K562 (cell line): ENCODE measurements at regions not wholly inside any gene's neighbourhood (a gene's known extent, or its start where the extent isn't known, plus 50 kb on each side); places are given as distances from the start of the nearest gene placed in this dataset.

Experiments used
- ATAC-seq: fragments of 200-7000 bp; cut with Tn5 transposase; 3 replicates; pipeline ENCODE4 v1.9.1; 2020; ENCODE audit warnings: moderate library complexity
- BruUV-seq: library from RNA; stranded (reverse); fragments of 400-500 nt; replicated peaks from 2 replicates; lab custom pipeline; 2021; lab: Mats Ljungman, UMichigan
- CTCF ChIA-PET: fragments of 300-600 bp; formaldehyde crosslinking; extraction: SDS; loops from one replicate; lab custom pipeline; 2021; ENCODE audit warnings: low intra/inter-chr PET ratio; lab: Yijun Ruan, JAX
- POLR2A ChIA-PET: fragments of 300-600, 350-650 bp; sonication (Branson Sonifier 250); formaldehyde crosslinking; extraction: SDS; loops from one replicate; lab custom pipeline; 2021; ENCODE audit warnings: antibody characterized with exemption, inconsistent platforms; lab: Yijun Ruan, JAX
- DNase-seq, 4 experiments: peaks; one replicate each; pipeline versions ENCODE4 v3.0.0 to v3.0.0-alpha.2; 2011 to 2018; ENCODE audit warnings: low spot score in 3 of 4, mixed read lengths in 3 of 4; ENCODE audit errors: extremely low read depth in 1 of 4
- FAIRE-seq: peaks from 2 replicates; lab custom pipeline; 2011; peaks lifted over from hg19 to GRCh38; lab: Jason Lieb, UNC
- H2AFZ ChIP-seq: 2 replicates; pipeline ENCODE4 v1.6.0; 2011; ENCODE audit warnings: low read depth, low read length, control low read depth, inconsistent platforms
- H3K27ac ChIP-seq: fragments of 200-600 bp; 3 replicates; pipeline ENCODE4 v1.8.0; 2011; ENCODE audit warnings: low read depth, mild to moderate bottlenecking, control low read depth, inconsistent platforms, low read length, moderate library complexity, mixed read lengths; ENCODE audit errors: extremely low read depth
- H3K27me3 ChIP-seq, 2 experiments: fragments of 300-600 bp in 1 of 2; 2 replicates in 1 of 2; 3 replicates in 1 of 2; pipeline versions ENCODE4 v1.6.0 to v1.8.0; 2011; ENCODE audit warnings: inconsistent platforms in 2 of 2, low read length in 2 of 2, mild to moderate bottlenecking in 1 of 2, mixed read lengths in 1 of 2, moderate library complexity in 1 of 2; ENCODE audit not compliant: control insufficient read depth in 2 of 2, insufficient read depth in 2 of 2
- H3K36me3 ChIP-seq: fragments of 300-600 bp; 3 replicates; pipeline ENCODE4 v1.8.0; 2011; ENCODE audit warnings: mild to moderate bottlenecking, low read length, inconsistent platforms; ENCODE audit not compliant: control insufficient read depth, insufficient read depth
- H3K4me1 ChIP-seq, 2 experiments: fragments of 200-600 bp in 1 of 2; replicated peaks in 1 of 2; 2 replicates in 1 of 2; 3 replicates in 1 of 2; pipeline versions ENCODE4 v1.5.1 to v1.8.0; 2011; ENCODE audit warnings: inconsistent platforms in 2 of 2, low read length in 2 of 2, mild to moderate bottlenecking in 1 of 2, mixed read lengths in 1 of 2, moderate library complexity in 1 of 2; ENCODE audit not compliant: control insufficient read depth in 2 of 2, insufficient read depth in 2 of 2
- H3K4me2 ChIP-seq: 2 replicates; pipeline ENCODE4 v1.6.1; 2011; ENCODE audit warnings: low read length, control low read depth, inconsistent platforms, mixed read lengths; ENCODE audit not compliant: insufficient read depth
- H3K4me3 ChIP-seq: fragments of 200-600 bp; sonication (generic), shearing (Covaris generic); 2 replicates; pipeline ENCODE4 v1.5.1; 2016; ENCODE audit warnings: control low read depth, inconsistent platforms
- H3K79me2 ChIP-seq: fragments of 200-600 bp; 3 replicates; pipeline ENCODE4 v1.8.0; 2011; ENCODE audit warnings: low read length, inconsistent platforms; ENCODE audit not compliant: control insufficient read depth, insufficient read depth
- H3K9ac ChIP-seq, 2 experiments: 2 replicates each; pipeline versions ENCODE4 v1.6.0 to v1.6.1; 2011; ENCODE audit warnings: low read depth in 2 of 2, low read length in 2 of 2, control low read depth in 1 of 2, inconsistent platforms in 1 of 2, mild to moderate bottlenecking in 1 of 2, mixed read lengths in 1 of 2; ENCODE audit not compliant: insufficient read depth in 1 of 2
- H3K9me1 ChIP-seq: one replicate; pipeline ENCODE4 v1.6.0; 2011; ENCODE audit warnings: inconsistent platforms, mild to moderate bottlenecking, low read length, moderate library complexity; ENCODE audit not compliant: control insufficient read depth, insufficient read depth
- H3K9me3 ChIP-seq: replicated peaks from 2 replicates; pipeline ENCODE4 v1.5.1; 2011; ENCODE audit warnings: low read depth, low read length, inconsistent platforms; ENCODE audit not compliant: control insufficient read depth, insufficient read depth
- H4K20me1 ChIP-seq: replicated peaks from 2 replicates; pipeline ENCODE4 v1.6.1; 2011; ENCODE audit warnings: low read length, inconsistent platforms, mixed read lengths; ENCODE audit not compliant: control insufficient read depth, insufficient read depth
- HDAC8 ChIP-seq: fragments of 450-650 bp; IDR thresholded peaks from 2 replicates; pipeline ENCODE4 v1.6.1; 2016; ENCODE audit warnings: mild to moderate bottlenecking, missing genetic modification characterization, moderate library complexity, missing compliant biosample characterization
- NFRKB ChIP-seq: fragments of 450-650 bp; IDR thresholded peaks from 2 replicates; pipeline ENCODE4 v1.6.1; 2016; ENCODE audit warnings: low read depth
- RAD21 ChIP-seq, 2 experiments: fragments of 250-450 bp in 1 of 2; fragments of 450-650 bp in 1 of 2; sonication (Bioruptor Pico) in 1 of 2; formaldehyde crosslinking in 1 of 2; IDR thresholded peaks in 1 of 2; conservative IDR thresholded peaks in 1 of 2; 2 replicates each; pipeline versions ENCODE4 v1.4.0 to v1.8.0; 2020 to 2022; ENCODE audit warnings: mild to moderate bottlenecking in 2 of 2, moderate library complexity in 1 of 2
- SMAD1 ChIP-seq: fragments of 150-350 bp; IDR thresholded peaks from 2 replicates; pipeline ENCODE4 v1.6.1; 2014; ENCODE audit warnings: low read length, low read depth; ENCODE audit not compliant: partially characterized antibody
- ZNF224 ChIP-seq: sonication (generic); formaldehyde crosslinking; IDR thresholded peaks from 2 replicates; pipeline ENCODE4 v1.8.0; 2022; ENCODE audit warnings: mild to moderate bottlenecking, missing genetic modification reagents
- ZNF311 ChIP-seq: fragments of 250-450 bp; sonication (Bioruptor Pico); IDR thresholded peaks from 2 replicates; pipeline ENCODE4 v1.4.0; 2020; ENCODE audit warnings: mild to moderate bottlenecking, moderate library complexity
- ZZZ3 ChIP-seq: fragments of 450-650 bp; IDR thresholded peaks from 2 replicates; pipeline ENCODE4 v1.6.1; 2016; ENCODE audit warnings: antibody characterized with exemption, mild to moderate bottlenecking, moderate library complexity
- WGBS: fragments of 100-300 bp; shearing (Covaris generic); methylation state at CpG from one replicate; pipeline ENCODE4 v1.1.6; 2016; ENCODE audit warnings: low coverage, mixed read lengths; ENCODE audit not compliant: insufficient coverage; ENCODE audit errors: missing lambda C conversion rate; 5-methylcytosine and 5-hydroxymethylcytosine counted together
- in situ Hi-C: fragments of 300-500 bp; cut with MboI; formaldehyde crosslinking; loops from 4 replicates; pipeline ENCODE4 v1.15.0; 2018; ENCODE audit warnings: inconsistent platforms, mixed read lengths
- intact Hi-C: fragments of 100-400 bp; cut with micrococcal nuclease; formaldehyde crosslinking; loops from 2 replicates; pipeline ENCODE4 v1.14.2; 2022
- TF ChIP-seq, protein P1 (sequence below), 2 experiments: fragments of 450-650 bp; formaldehyde crosslinking in 1 of 2; IDR thresholded peaks; 2 replicates each; pipeline versions ENCODE4 v1.4.0 to v1.6.1; 2014 to 2020; ENCODE audit warnings: mild to moderate bottlenecking in 2 of 2, borderline replicate concordance in 1 of 2, low read depth in 1 of 2
- TF ChIP-seq, protein P2 (sequence below): fragments of 250-450 bp; sonication (Bioruptor Pico); IDR thresholded peaks from 2 replicates; pipeline ENCODE4 v1.9.0; 2021; ENCODE audit warnings: mild to moderate bottlenecking, inconsistent platforms
- TF ChIP-seq, protein P3 (sequence below): sonication (generic); formaldehyde crosslinking; IDR thresholded peaks from 2 replicates; pipeline ENCODE4 v1.8.0; 2023; ENCODE audit warnings: mild to moderate bottlenecking, missing genetic modification reagents

DNA sequence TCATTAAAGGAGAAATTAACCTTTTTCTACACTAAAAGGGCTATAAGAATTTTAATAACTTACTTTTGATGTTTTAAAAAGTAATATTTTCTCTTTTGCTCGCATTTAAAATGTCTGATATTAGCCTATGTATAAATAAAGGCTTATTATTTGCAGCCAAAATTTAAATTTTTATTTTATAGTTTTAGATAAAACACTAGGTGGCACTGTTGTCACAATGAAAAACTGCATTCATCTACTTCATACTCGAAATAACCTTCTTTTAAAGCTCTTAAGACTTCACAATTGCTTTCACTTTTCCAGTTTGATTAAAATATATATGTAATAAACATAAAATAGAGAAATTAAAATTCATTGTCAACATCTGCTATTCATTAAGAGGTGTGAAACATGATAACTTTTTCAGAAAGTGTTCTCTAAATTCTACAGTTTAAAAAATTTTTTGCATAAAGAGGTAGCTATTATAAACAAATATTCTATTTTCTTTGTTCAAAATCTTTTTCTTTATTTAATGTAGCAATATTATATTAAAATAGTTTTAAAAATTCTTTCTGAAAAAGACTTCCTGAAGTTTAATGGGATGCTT, 78.8 kb upstream of the DEFB112 start:
- DNase-seq (peak; percentile 6 to 23 (median 20)), ATAC-seq (no peak), FAIRE-seq (no peak)
- no peak overlapping the region for H3K9ac ChIP-seq
- intact Hi-C loops = loop anchor here (1.0 to 5.0 kb wide), 3 partner anchors 474 to 1894 kb away; no protein-coding TSS in a partner anchor
- no peaks in the 10 kb centered on the region for H3K4me1 ChIP-seq
- no peak overlapping the region for H2AFZ ChIP-seq
- POLR2A ChIA-PET = no interaction called here
- no peaks in the 10 kb centered on the region for H4K20me1 ChIP-seq
- WGBS = 0% methylated on average over 2 of the region's 2 CpGs
- no peaks in the 10 kb centered on the region for H3K9me3 ChIP-seq
- no peaks in the 10 kb centered on the region for H3K79me2 ChIP-seq
- H3K27ac ChIP-seq = no peak overlapping the region
- no peaks in the 10 kb centered on the region for H3K9me1 ChIP-seq
- no peaks in the 10 kb centered on the region for H3K27me3 ChIP-seq
- H3K4me2 ChIP-seq = no peak overlapping the region
- H3K4me3 ChIP-seq = no peak overlapping the region
- CTCF ChIA-PET = interaction anchor here (1.1 to 2.4 kb wide), 3 partner anchors 474 to 663 kb away, joined by 3 to 6 read pairs (median 4); no protein-coding TSS in a partner anchor
- H3K36me3 ChIP-seq = no peaks in the 10 kb centered on the region
- in situ Hi-C loops = loop anchor here (10.0 to 25.0 kb wide), 2 partner anchors 666 to 1884 kb away; no protein-coding TSS in a partner anchor
- BruUV-seq = no TSS peak
- TF ChIP-seq ZZZ3 (no peak), SMAD1 (no peak), RAD21 (CRISPR knock-in tag; conservative IDR thresholded peaks at IDR 0.05 in 1 of 2, IDR thresholded peaks at IDR 0.05 in 1 of 2) (peak; percentile 59 to 63), NFRKB (no peak), ZNF311 (CRISPR knock-in tag) (no peak), HDAC8 (tag) (no peak), ZNF224 (no peak)
- TF ChIP-seq, protein P1, sequence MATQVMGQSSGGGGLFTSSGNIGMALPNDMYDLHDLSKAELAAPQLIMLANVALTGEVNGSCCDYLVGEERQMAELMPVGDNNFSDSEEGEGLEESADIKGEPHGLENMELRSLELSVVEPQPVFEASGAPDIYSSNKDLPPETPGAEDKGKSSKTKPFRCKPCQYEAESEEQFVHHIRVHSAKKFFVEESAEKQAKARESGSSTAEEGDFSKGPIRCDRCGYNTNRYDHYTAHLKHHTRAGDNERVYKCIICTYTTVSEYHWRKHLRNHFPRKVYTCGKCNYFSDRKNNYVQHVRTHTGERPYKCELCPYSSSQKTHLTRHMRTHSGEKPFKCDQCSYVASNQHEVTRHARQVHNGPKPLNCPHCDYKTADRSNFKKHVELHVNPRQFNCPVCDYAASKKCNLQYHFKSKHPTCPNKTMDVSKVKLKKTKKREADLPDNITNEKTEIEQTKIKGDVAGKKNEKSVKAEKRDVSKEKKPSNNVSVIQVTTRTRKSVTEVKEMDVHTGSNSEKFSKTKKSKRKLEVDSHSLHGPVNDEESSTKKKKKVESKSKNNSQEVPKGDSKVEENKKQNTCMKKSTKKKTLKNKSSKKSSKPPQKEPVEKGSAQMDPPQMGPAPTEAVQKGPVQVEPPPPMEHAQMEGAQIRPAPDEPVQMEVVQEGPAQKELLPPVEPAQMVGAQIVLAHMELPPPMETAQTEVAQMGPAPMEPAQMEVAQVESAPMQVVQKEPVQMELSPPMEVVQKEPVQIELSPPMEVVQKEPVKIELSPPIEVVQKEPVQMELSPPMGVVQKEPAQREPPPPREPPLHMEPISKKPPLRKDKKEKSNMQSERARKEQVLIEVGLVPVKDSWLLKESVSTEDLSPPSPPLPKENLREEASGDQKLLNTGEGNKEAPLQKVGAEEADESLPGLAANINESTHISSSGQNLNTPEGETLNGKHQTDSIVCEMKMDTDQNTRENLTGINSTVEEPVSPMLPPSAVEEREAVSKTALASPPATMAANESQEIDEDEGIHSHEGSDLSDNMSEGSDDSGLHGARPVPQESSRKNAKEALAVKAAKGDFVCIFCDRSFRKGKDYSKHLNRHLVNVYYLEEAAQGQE (IDR thresholded peaks at IDR 0.05; ENCODE audit: borderline replicate concordance) = peak; percentile 26; the same call in 1 of the 2 replicates
- TF ChIP-seq, protein P1 (CRISPR knock-in tag; IDR thresholded peaks at IDR 0.05; ENCODE audit: low read depth) = no peak
- TF ChIP-seq, protein P2, sequence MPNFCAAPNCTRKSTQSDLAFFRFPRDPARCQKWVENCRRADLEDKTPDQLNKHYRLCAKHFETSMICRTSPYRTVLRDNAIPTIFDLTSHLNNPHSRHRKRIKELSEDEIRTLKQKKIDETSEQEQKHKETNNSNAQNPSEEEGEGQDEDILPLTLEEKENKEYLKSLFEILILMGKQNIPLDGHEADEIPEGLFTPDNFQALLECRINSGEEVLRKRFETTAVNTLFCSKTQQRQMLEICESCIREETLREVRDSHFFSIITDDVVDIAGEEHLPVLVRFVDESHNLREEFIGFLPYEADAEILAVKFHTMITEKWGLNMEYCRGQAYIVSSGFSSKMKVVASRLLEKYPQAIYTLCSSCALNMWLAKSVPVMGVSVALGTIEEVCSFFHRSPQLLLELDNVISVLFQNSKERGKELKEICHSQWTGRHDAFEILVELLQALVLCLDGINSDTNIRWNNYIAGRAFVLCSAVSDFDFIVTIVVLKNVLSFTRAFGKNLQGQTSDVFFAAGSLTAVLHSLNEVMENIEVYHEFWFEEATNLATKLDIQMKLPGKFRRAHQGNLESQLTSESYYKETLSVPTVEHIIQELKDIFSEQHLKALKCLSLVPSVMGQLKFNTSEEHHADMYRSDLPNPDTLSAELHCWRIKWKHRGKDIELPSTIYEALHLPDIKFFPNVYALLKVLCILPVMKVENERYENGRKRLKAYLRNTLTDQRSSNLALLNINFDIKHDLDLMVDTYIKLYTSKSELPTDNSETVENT (CRISPR knock-in tag) = no peak
- TF ChIP-seq, protein P3, sequence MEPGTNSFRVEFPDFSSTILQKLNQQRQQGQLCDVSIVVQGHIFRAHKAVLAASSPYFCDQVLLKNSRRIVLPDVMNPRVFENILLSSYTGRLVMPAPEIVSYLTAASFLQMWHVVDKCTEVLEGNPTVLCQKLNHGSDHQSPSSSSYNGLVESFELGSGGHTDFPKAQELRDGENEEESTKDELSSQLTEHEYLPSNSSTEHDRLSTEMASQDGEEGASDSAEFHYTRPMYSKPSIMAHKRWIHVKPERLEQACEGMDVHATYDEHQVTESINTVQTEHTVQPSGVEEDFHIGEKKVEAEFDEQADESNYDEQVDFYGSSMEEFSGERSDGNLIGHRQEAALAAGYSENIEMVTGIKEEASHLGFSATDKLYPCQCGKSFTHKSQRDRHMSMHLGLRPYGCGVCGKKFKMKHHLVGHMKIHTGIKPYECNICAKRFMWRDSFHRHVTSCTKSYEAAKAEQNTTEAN (CRISPR knock-in tag) = no peak
